HG03469 (cell line): ENCODE measurements at regions not wholly inside any gene's neighbourhood (a gene's known extent, or its start where the extent isn't known, plus 50 kb on each side); places are given as distances from the start of the nearest gene placed in this dataset.

Experiments used
- ATAC-seq: cut with Tn5 transposase; IDR thresholded peaks from one replicate; pipeline ENCODE4 v1.9.1; 2021; ENCODE audit warnings: mild to moderate bottlenecking, moderate library complexity, moderate number of reproducible peaks; ENCODE audit not compliant: unreplicated experiment

DNA sequence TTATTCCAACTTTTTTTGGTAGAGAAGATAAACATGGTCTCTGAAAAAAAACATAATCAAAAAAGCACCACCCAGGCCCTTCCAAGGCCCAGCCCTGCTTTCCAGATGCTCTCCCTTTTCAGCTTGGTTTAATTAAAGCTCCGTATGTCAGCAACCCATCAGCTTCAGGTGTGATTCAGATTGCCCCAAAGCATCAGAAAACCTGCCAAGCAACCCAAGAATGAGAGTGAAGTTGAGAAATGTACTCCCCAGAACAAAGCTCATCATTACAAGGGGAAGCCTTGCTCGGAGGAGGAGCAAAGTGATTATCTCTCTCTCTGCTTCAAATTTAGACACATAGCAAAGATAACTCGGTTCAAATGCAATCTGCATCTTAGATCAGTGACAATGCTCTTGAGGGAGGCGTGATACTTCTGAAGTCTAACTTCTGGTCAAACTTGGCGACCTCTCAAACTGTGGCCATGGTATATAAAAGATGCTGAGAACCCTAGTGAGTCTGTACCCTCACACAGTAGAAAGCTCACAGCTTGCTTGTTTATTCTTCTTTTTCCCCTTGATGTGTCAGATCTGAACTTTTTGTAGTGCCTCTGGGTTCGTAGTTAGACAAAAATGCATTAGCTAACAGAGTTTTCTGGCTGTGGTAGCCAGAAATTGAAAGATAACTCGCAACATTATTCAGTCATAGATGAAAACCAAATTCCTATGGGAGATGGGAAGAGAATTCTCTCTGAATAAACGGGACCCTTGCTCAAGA is 63.3 kb upstream of the ZC3H11B start:
- no peak for ATAC-seq

DNA sequence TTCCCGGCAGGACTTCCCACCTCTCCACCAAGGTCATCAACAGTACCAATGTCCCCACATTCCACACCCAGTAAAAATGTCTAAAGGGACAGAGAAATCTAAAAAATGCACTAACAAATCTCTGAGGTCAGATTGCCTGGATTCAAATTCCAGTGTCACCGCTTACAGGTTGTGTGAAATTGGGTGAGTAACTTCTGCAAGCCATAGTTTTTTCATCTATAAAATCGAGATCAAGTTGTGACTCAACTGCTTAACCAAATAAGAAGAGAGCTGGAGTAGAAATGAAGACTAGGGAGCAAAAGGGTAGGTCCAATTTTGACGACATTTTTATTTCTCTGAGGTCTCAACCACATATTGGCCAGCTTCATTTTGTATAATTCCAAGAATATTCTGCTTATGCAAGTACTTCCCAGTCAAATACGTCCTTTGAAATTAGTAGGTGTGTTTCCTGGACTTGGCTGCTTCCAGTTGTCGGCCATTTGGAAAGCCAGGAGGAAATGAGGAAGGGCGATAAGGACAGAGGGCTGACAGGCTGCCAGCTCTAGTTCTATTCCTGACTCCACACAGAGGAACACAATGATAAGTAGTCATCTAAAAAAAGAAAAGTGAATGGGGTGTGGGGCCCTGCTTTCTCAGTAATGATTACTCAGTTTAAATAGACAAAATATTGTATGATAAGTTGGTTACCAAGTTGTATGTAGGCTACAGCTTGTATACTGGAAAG is 57.7 kb upstream of the ZC3H11B start:
- ATAC-seq = no peak

- no peak for ATAC-seq
These were observed 56.7 kb upstream of the ZC3H11B start for GRCh38 chr1:219669556-219669955.

DNA sequence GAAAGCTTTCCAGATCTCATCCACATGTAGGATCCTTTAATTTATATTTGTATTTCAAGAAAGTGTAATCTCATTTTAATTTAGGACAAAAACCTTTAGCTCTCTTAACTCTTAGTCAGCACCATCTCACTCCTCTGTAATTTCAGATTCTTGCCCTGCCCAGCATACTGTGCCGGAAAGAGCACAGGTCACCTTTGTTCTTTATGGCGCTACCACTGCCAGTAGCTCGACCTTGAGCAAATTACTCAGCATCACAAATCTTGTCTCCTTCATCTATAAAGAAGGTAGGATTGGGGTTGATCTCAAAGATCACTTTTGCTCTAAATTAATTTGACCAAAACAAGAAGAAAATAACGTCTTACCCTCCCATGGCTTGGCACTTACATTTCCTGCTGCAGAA is 56.1 kb upstream of the ZC3H11B start:
- no peak for ATAC-seq

DNA sequence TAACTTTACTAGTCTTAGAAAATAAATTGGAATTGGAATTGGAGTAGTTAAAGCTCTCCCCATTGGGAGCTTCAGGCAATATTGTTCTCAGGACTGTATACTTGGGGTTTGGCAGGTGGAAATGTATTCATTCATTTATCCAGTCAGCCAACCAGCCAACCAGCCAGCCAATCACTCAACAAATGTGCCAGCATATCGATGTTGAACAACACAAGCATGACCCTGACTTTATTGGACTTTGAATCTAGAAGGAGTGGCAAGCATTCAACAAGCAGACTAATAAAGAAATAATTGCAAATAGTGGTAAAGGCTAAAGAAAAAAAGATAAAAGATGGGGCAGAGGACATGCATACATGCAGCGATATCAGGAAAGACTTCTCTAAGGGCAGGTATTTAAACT is 55.5 kb upstream of the ZC3H11B start:
- no peak for ATAC-seq

- ATAC-seq = no peak
These were observed 53.3 kb upstream of the ZC3H11B start for GRCh38 chr1:219666242-219666641.

- ATAC-seq = no peak
These were observed 52.2 kb upstream of the ZC3H11B start for GRCh38 chr1:219665089-219665488.

- no peak for ATAC-seq
These were observed 51.6 kb upstream of the ZC3H11B start for GRCh38 chr1:219664310-219665029.
